Nephron (organoid): ENCODE measurements at regions not wholly inside any gene's neighbourhood (a gene's known extent, or its start where the extent isn't known, plus 50 kb on each side); places are given as distances from the start of the nearest gene placed in this dataset.

Source experiments
- H3K27ac Mint-ChIP-seq, 3 experiments: 2 replicates each; pipeline ENCODE4 v1.8.0; 2020; ENCODE audit warnings: mixed read lengths in 3 of 3, mild to moderate bottlenecking in 2 of 3, moderate library complexity in 1 of 3
- H3K27me3 Mint-ChIP-seq: 2 replicates; pipeline ENCODE4 v1.8.0; 2021; ENCODE audit warnings: low read depth, mild to moderate bottlenecking, moderate library complexity, mixed read lengths
- H3K36me3 Mint-ChIP-seq: 2 replicates; pipeline ENCODE4 v1.8.0; 2020; ENCODE audit warnings: low read depth, mixed read lengths
- H3K4me1 Mint-ChIP-seq: 2 replicates; pipeline ENCODE4 v1.8.0; 2020; ENCODE audit warnings: mixed read lengths
- H3K4me3 Mint-ChIP-seq, 3 experiments: 2 replicates each; pipeline ENCODE4 v1.8.0; 2020; ENCODE audit warnings: mild to moderate bottlenecking in 3 of 3, mixed read lengths in 3 of 3, moderate library complexity in 2 of 3
- H3K9me3 Mint-ChIP-seq: 2 replicates; pipeline ENCODE4 v1.8.0; 2020; ENCODE audit warnings: mixed read lengths
- CTCF ChIP-seq, 3 experiments: fragments of 200-600 bp; sonication (generic); IDR thresholded peaks; one replicate each; pipeline ENCODE4 v1.5.0; 2021; ENCODE audit warnings: antibody characterized with exemption in 3 of 3; ENCODE audit not compliant: unreplicated experiment in 3 of 3

GRCh38 chr1:82589588-82589987 is 788.9 kb downstream of the ADGRL2 start:
- peaks cover 6% of the 10 kb centered on the region for H3K9me3 Mint-ChIP-seq
- no peaks in the 10 kb centered on the region for H3K36me3 Mint-ChIP-seq
- H3K27ac Mint-ChIP-seq: no peak overlapping the region
- peaks cover 21% of the 10 kb centered on the region for H3K4me1 Mint-ChIP-seq
- no peak overlapping the region for H3K4me3 Mint-ChIP-seq
- H3K27me3 Mint-ChIP-seq: no peaks in the 10 kb centered on the region
- no peak for TF ChIP-seq CTCF (IDR thresholded peaks at IDR 0.05; ENCODE audit: unreplicated experiment in 3 of 3)

- peaks cover 8% of the 10 kb centered on the region for H3K4me1 Mint-ChIP-seq
- TF ChIP-seq CTCF (IDR thresholded peaks at IDR 0.05; ENCODE audit: unreplicated experiment in 3 of 3): no peak
- no peaks in the 10 kb centered on the region for H3K27me3 Mint-ChIP-seq
- H3K4me3 Mint-ChIP-seq: no peak overlapping the region
- H3K27ac Mint-ChIP-seq: peak overlapping the region in 1 of 3 experiments; percentile 64
- peaks cover 5% of the 10 kb centered on the region for H3K9me3 Mint-ChIP-seq
- H3K36me3 Mint-ChIP-seq: no peaks in the 10 kb centered on the region
These were observed 786.6 kb downstream of the ADGRL2 start for GRCh38 chr1:82587371-82587770.

GRCh38 chr1:82586473-82586872 is 785.7 kb downstream of the ADGRL2 start:
- H3K4me3 Mint-ChIP-seq: no peak overlapping the region
- peaks cover 4% of the 10 kb centered on the region for H3K9me3 Mint-ChIP-seq
- peaks cover 8% of the 10 kb centered on the region for H3K4me1 Mint-ChIP-seq
- peak overlapping the region in 1 of 3 experiments; percentile 64 for H3K27ac Mint-ChIP-seq
- no peaks in the 10 kb centered on the region for H3K36me3 Mint-ChIP-seq
- TF ChIP-seq CTCF (IDR thresholded peaks at IDR 0.05; ENCODE audit: unreplicated experiment in 3 of 3): no peak
- H3K27me3 Mint-ChIP-seq: no peaks in the 10 kb centered on the region

- H3K27ac Mint-ChIP-seq: no peak overlapping the region
- TF ChIP-seq CTCF (IDR thresholded peaks at IDR 0.05; ENCODE audit: unreplicated experiment in 3 of 3): no peak
- H3K9me3 Mint-ChIP-seq: no peaks in the 10 kb centered on the region
- H3K36me3 Mint-ChIP-seq: no peaks in the 10 kb centered on the region
- no peaks in the 10 kb centered on the region for H3K27me3 Mint-ChIP-seq
- peaks cover 2% of the 10 kb centered on the region for H3K4me1 Mint-ChIP-seq
- no peak overlapping the region for H3K4me3 Mint-ChIP-seq
These were observed 781.6 kb downstream of the ADGRL2 start for GRCh38 chr1:82582347-82582746.

GRCh38 chr1:82578086-82578726 is 777.5 kb downstream of the ADGRL2 start:
- H3K9me3 Mint-ChIP-seq: no peaks in the 10 kb centered on the region
- no peaks in the 10 kb centered on the region for H3K4me1 Mint-ChIP-seq
- peak overlapping the region in 1 of 3 experiments; percentile 24 for H3K27ac Mint-ChIP-seq
- H3K36me3 Mint-ChIP-seq: no peaks in the 10 kb centered on the region
- H3K27me3 Mint-ChIP-seq: no peaks in the 10 kb centered on the region
- no peak for TF ChIP-seq CTCF (IDR thresholded peaks at IDR 0.05; ENCODE audit: unreplicated experiment in 3 of 3)
- H3K4me3 Mint-ChIP-seq: no peak overlapping the region

GRCh38 chr1:82567348-82567747 is 766.6 kb downstream of the ADGRL2 start:
- Mint-ChIP-seq H3K4me3 (no peak overlapping the region), H3K9me3 (no peaks in the 10 kb centered on the region), H3K4me1 (peaks cover 31% of the 10 kb centered on the region), H3K27me3 (no peaks in the 10 kb centered on the region), H3K36me3 (no peaks in the 10 kb centered on the region), H3K27ac (peak overlapping the region; percentile 58 to 71 (median 69))
- no peak for TF ChIP-seq CTCF (IDR thresholded peaks at IDR 0.05; ENCODE audit: unreplicated experiment in 3 of 3)
